PFSK-1 (cell line): ENCODE measurements at regions not wholly inside any gene's neighbourhood (a gene's known extent, or its start where the extent isn't known, plus 50 kb on each side); places are given as distances from the start of the nearest gene placed in this dataset.

Experiments
- POLR2AphosphoS5 ChIP-seq: IDR thresholded peaks from 2 replicates; pipeline ENCODE4 v1.6.1; 2012; ENCODE audit warnings: low read depth, mild to moderate bottlenecking, control low read depth, low read length, moderate library complexity
- REST ChIP-seq, 2 experiments: IDR thresholded peaks; 2 replicates each; pipeline versions ENCODE4 v1.6.1 to v1.8.0; 2011 to 2012; ENCODE audit warnings: low read depth in 2 of 2, low read length in 2 of 2, control low read depth in 1 of 2, inconsistent platforms in 1 of 2, mild to moderate bottlenecking in 1 of 2, moderate library complexity in 1 of 2; ENCODE audit not compliant: insufficient read depth in 1 of 2
- TAF1 ChIP-seq: IDR thresholded peaks from 2 replicates; pipeline ENCODE4 v1.6.1; 2012; ENCODE audit warnings: low read length, control low read depth, borderline replicate concordance; ENCODE audit not compliant: insufficient read depth

GRCh38 chr6:126945150-126945685 is 173.3 kb upstream of the RSPO3 start:
- no peak for TF ChIP-seq TAF1
- no peak for TF ChIP-seq POLR2AphosphoS5
- no peak for TF ChIP-seq REST (IDR thresholded peaks at IDR 0.05; ENCODE audit: insufficient read depth in 1 of 2, low read depth in 2 of 2, low read length in 2 of 2)
